ENCODE measurements at regions not wholly inside any gene's neighbourhood (a gene's known extent, or its start where the extent isn't known, plus 50 kb on each side); places are given as distances from the start of the nearest gene placed in this dataset.

GRCh38 chr2:64819774-64820688, 166.3 kb upstream of the SERTAD2 start:
- TF ChIP-seq, protein P1, sequence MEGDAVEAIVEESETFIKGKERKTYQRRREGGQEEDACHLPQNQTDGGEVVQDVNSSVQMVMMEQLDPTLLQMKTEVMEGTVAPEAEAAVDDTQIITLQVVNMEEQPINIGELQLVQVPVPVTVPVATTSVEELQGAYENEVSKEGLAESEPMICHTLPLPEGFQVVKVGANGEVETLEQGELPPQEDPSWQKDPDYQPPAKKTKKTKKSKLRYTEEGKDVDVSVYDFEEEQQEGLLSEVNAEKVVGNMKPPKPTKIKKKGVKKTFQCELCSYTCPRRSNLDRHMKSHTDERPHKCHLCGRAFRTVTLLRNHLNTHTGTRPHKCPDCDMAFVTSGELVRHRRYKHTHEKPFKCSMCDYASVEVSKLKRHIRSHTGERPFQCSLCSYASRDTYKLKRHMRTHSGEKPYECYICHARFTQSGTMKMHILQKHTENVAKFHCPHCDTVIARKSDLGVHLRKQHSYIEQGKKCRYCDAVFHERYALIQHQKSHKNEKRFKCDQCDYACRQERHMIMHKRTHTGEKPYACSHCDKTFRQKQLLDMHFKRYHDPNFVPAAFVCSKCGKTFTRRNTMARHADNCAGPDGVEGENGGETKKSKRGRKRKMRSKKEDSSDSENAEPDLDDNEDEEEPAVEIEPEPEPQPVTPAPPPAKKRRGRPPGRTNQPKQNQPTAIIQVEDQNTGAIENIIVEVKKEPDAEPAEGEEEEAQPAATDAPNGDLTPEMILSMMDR (IDR thresholded peaks at IDR 0.05) = no peak
- no peak for TF ChIP-seq POLR2A (IDR thresholded peaks at IDR 0.05)
- TF ChIP-seq EP300 (IDR thresholded peaks at IDR 0.05) = no peak

Data from sigmoid colon (tissue), 4 donors.